ENCODE measurements at regions not wholly inside any gene's neighbourhood (a gene's known extent, or its start where the extent isn't known, plus 50 kb on each side); places are given as distances from the start of the nearest gene placed in this dataset.

GRCh38 chr6:91464201-91464600, 877.3 kb upstream of the MAP3K7 start:
- no peak overlapping the region for H2BK15ac ChIP-seq (ENCODE audit: low read depth, low read length)
- no peaks in the 10 kb centered on the region for H3K79me2 ChIP-seq (ENCODE audit: insufficient read depth, low read length)
- peaks cover 3% of the 10 kb centered on the region; the same call in 1 of the 2 replicates for H3K27me3 Mint-ChIP-seq (ENCODE audit: low read depth)
- no peak overlapping the region for H3K14ac ChIP-seq (ENCODE audit: insufficient read depth, low read length)
- H4K5ac ChIP-seq (ENCODE audit: insufficient read length, low read depth, low read length), result no peak overlapping the region
- H3K36me3 Mint-ChIP-seq (ENCODE audit: insufficient read depth in 1 of 3, low read depth in 3 of 3), result no peaks in the 10 kb centered on the region
- H3K4me2 ChIP-seq (ENCODE audit: insufficient read depth, insufficient read length, low read length), result no peak overlapping the region
- H2BK20ac ChIP-seq (ENCODE audit: low read depth, low read length, poor library complexity, severe bottlenecking), result no peak overlapping the region
- H4K91ac ChIP-seq (ENCODE audit: insufficient read length, low read depth, low read length), result no peak overlapping the region
- no peak overlapping the region for H3K9ac ChIP-seq (ENCODE audit: extremely low read depth, insufficient read length, low read length)
- H3K23me2 ChIP-seq (ENCODE audit: insufficient read length, low read depth, low read length, poor library complexity, severe bottlenecking), result no peaks in the 10 kb centered on the region
- no peak overlapping the region for H3K27ac Mint-ChIP-seq
- H3K79me1 ChIP-seq (ENCODE audit: insufficient read depth, low read depth, low read length, poor library complexity, severe bottlenecking), result no peaks in the 10 kb centered on the region
- no peak overlapping the region for H2AFZ ChIP-seq (ENCODE audit: low read length)
- no peak overlapping the region for H2AK5ac ChIP-seq (ENCODE audit: insufficient read length, low read length)
- TF ChIP-seq CTCF (conservative IDR thresholded peaks at IDR 0.05), result no peak
- no CpG with 5 or more reads among the region's 1 CpG for WGBS (ENCODE audit: extremely low coverage, insufficient read length, low lambda C conversion rate)
- H2BK120ac ChIP-seq (ENCODE audit: low read depth, low read length, poor library complexity, severe bottlenecking), result no peak overlapping the region
- H3K4me3 Mint-ChIP-seq, result no peak overlapping the region
- H3K18ac ChIP-seq (ENCODE audit: insufficient read length, low read depth, low read length), result no peak overlapping the region
- no peaks in the 10 kb centered on the region for H3K4me1 Mint-ChIP-seq
- H3K9me3 Mint-ChIP-seq, result no peaks in the 10 kb centered on the region
- H4K8ac ChIP-seq (replicated peaks; ENCODE audit: insufficient read length, low read depth, low read length), result no peak overlapping the region
- no peak overlapping the region for H3K23ac ChIP-seq (ENCODE audit: insufficient read length, low read depth, low read length)
- H3K9me3 ChIP-seq (ENCODE audit: control insufficient read depth, low read depth, low read length), result no peaks in the 10 kb centered on the region
- no peaks in the 10 kb centered on the region for H3K27me3 ChIP-seq (ENCODE audit: insufficient read depth, low read length)
- H2BK5ac ChIP-seq (ENCODE audit: insufficient read length, low read length), result no peak overlapping the region
- H3K27ac ChIP-seq (ENCODE audit: insufficient read length, low read depth, low read length), result no peak overlapping the region
- no peak for DNase-seq
- no peaks in the 10 kb centered on the region for H3K4me1 ChIP-seq (ENCODE audit: insufficient read depth, low read length)
- H4K20me1 ChIP-seq (ENCODE audit: control insufficient read depth, insufficient read depth, insufficient read length), result no peaks in the 10 kb centered on the region
- H3K56ac ChIP-seq (ENCODE audit: insufficient read length, low read depth, low read length), result no peak overlapping the region
- H3T11ph ChIP-seq (ENCODE audit: low read length), result no peak overlapping the region
- no peak overlapping the region for H2BK12ac ChIP-seq (ENCODE audit: insufficient read length, low read depth, low read length)
- no peak overlapping the region for H3K4ac ChIP-seq (ENCODE audit: low read depth, low read length)

Data from H9 (cell line).